ENCODE measurements at regions not wholly inside any gene's neighbourhood (a gene's known extent, or its start where the extent isn't known, plus 50 kb on each side); places are given as distances from the start of the nearest gene placed in this dataset.
"Not testable (repeated sequence)": the region's sequence is repeated elsewhere in the genome, so short reads cannot be mapped to it uniquely, and the experiment has no call there.

DNA sequence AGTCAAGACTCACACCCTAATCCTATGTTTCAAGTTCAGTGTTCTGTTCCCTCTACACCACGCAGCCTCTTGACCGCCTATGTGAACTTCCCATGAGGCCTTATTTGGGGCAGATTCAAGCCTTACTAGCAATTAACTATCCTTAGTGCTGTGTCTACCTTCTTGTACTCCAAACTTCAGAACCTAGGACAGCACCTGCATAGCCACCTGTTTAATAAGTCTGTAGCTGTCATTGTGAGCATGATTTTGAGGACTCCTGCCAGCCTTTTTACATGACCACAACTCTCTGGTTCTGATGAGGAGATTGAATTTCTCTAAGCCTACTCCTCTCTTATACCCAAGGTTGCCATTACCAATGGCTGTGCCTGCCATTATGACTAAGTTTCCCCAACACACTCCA, 50.8 kb upstream of the PCSK1 start:
- Histone ChIP-seq H3K27ac (no peak overlapping the region), H3K36me3 (no peaks in the 10 kb centered on the region), H3K9me3 (no peaks in the 10 kb centered on the region), H3K9ac (ENCODE audit: low read depth in 2 of 2, low read length in 2 of 2) (no peak overlapping the region), H3K4me1 (no peaks in the 10 kb centered on the region), H3K27me3 (no peaks in the 10 kb centered on the region), H3K4me3 (no peak overlapping the region)
- DNase-seq = no peak
- intact Hi-C loops (cut with DNase I) = no loop called here
- no peak for TF ChIP-seq CTCF (IDR thresholded peaks at IDR 0.05)

DNA sequence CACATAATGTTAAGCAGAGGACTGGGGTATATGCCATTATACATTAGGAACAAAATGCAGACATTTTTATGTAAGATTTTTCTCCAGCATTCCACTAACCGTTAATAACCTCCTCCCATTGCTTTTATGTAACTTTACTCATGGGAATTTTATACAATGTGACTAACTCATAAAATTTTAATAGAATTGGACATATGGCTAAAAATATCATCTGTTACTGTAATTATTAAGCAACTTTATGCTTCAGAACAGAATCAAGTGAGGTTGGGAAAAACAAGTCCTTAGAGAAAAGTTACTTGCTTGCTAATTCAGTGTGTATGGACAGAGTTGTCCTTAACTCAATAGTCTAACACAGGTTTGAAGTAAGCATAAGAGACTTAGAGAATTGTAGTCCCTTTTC, 54.8 kb upstream of the PCSK1 start:
- intact Hi-C loops (cut with DNase I) = no loop called here
- no peak for TF ChIP-seq CTCF (IDR thresholded peaks at IDR 0.05)
- H3K27me3 ChIP-seq = no peaks in the 10 kb centered on the region
- H3K9me3 ChIP-seq = no peaks in the 10 kb centered on the region
- H3K36me3 ChIP-seq = no peaks in the 10 kb centered on the region
- no peaks in the 10 kb centered on the region for H3K4me1 ChIP-seq
- no peak overlapping the region for H3K9ac ChIP-seq (ENCODE audit: low read depth in 2 of 2, low read length in 2 of 2)
- DNase-seq = no peak
- H3K4me3 ChIP-seq = no peak overlapping the region
- no peak overlapping the region for H3K27ac ChIP-seq

DNA sequence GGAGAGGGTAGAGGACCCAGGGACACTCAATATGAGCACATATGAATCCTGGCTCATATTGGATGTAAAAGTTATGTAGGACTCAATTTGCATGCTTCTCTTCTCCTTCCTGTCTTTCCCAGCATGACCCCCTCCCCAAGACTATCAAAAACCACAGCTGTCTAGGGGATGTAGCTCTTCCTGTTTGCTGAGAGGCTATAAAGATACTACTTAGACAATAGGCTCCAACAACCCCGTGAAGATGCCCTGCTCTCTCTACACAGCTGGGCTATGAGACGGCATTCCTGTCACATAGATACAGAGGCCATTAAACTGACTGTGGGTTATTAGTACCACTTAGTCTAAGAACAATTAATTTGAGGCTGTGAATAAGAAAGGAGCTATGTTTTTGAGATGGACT, 56.5 kb upstream of the PCSK1 start:
- H3K9ac ChIP-seq (ENCODE audit: low read depth in 2 of 2, low read length in 2 of 2) = no peak overlapping the region
- H3K27ac ChIP-seq = no peak overlapping the region
- no peak for TF ChIP-seq CTCF (IDR thresholded peaks at IDR 0.05)
- H3K36me3 ChIP-seq = no peaks in the 10 kb centered on the region
- no peaks in the 10 kb centered on the region for H3K4me1 ChIP-seq
- intact Hi-C loops (cut with DNase I) = no loop called here
- no peaks in the 10 kb centered on the region for H3K27me3 ChIP-seq
- H3K9me3 ChIP-seq = no peaks in the 10 kb centered on the region
- DNase-seq = no peak
- no peak overlapping the region for H3K4me3 ChIP-seq

DNA sequence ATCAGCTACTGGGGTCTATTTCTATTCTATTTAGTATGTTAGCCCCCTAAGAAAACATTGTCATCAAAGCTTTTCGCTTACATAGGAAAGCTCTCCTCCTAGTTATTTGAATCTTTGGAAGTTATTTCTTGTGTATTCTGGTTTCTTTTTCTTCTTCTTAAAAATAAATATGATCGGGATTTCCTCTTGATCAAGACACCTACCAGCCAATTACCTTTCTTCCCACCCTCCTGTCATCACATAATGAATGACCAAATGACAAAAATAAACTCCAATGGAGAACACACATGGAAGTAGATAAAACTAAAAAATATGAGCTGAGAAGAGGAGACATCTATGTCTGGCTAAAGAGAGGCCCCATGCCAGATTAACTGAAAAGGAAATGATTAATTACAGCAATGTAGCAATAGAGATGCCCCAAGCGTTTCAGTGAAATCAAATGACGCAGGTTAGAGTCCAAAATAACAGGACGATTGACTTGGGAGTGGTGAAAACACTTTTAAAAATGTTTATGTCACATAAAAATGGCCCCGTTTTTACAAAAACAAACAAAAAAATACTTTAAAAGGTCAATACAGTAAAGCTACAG, 59.5 kb upstream of the PCSK1 start:
- H3K9ac ChIP-seq (ENCODE audit: low read depth in 2 of 2, low read length in 2 of 2) = no peak overlapping the region
- TF ChIP-seq CTCF (IDR thresholded peaks at IDR 0.05) = no peak

DNA sequence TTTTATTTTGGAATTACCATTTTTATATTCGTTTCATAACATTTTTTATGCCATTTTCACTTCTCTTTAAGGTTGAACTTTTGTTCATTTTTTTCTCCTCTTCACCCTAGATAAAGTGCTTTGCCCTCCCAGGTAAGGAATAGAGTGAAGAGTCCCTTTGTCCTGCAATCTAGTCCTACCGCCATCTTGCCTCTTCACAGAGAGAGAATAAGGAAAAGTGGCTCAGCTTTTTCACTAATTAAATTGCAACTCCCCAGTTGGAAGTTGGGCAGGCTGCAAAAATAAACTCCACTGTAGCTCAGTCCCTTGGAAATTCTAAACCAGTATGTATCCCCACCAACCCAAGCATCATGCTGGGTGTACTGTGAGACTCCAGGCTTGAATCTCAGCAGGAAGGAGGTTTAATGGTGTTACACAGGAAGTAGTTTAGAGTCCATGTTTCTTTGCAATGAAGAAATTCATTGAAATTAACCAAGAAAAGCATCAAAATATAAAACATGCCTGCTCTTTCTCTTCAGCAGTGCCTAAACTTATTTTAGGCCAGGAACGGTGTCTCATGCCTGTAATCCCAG, 60.3 kb upstream of the PCSK1 start:
- Histone ChIP-seq H3K27me3 (no peaks in the 10 kb centered on the region), H3K4me1 (no peaks in the 10 kb centered on the region), H3K27ac (no peak overlapping the region), H3K9me3 (no peaks in the 10 kb centered on the region), H3K4me3 (no peak overlapping the region), H3K9ac (ENCODE audit: low read depth in 2 of 2, low read length in 2 of 2) (no peak overlapping the region), H3K36me3 (no peaks in the 10 kb centered on the region)
- intact Hi-C loops (cut with DNase I) = no loop called here
- no peak for TF ChIP-seq CTCF (IDR thresholded peaks at IDR 0.05)
- DNase-seq = no peak

More for the DNA sequence above, 59.5 kb upstream of the PCSK1 start:
- no peaks in the 10 kb centered on the region for H3K36me3 ChIP-seq
- H3K4me1 ChIP-seq = no peaks in the 10 kb centered on the region
- intact Hi-C loops (cut with DNase I) = no loop called here
- H3K27ac ChIP-seq = no peak overlapping the region
- no peak for DNase-seq
- no peaks in the 10 kb centered on the region for H3K9me3 ChIP-seq
- no peak overlapping the region for H3K4me3 ChIP-seq
- H3K27me3 ChIP-seq = no peaks in the 10 kb centered on the region

DNA sequence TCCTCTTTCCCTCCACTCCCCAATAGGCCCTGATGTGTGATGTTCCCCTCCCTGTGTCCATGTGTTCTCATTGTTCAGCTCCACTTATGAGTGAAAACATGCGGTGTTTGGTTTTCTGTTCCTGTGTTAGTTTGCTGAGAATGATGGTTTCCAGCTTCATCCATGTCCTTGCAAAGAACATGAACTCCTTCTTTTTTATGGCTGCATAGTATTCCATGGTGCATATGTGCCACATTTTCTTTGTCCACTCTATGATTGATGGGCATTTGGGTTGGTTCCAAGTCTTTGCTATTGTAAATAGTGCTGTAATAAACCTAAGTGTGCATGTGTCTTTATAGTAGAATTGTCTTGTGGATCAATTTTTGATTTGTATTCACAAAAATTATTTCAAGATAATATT, 62.4 kb upstream of the PCSK1 start:
- H3K9me3 ChIP-seq; H3K4me1 ChIP-seq; H3K27ac ChIP-seq; H3K36me3 ChIP-seq; DNase-seq; H3K9ac ChIP-seq (ENCODE audit: low read depth in 2 of 2, low read length in 2 of 2); H3K27me3 ChIP-seq; intact Hi-C loops (cut with DNase I); H3K4me3 ChIP-seq: not testable (repeated sequence)

- DNase-seq; H3K4me3 ChIP-seq; H3K9ac ChIP-seq (ENCODE audit: low read depth in 2 of 2, low read length in 2 of 2); H3K27me3 ChIP-seq; intact Hi-C loops (cut with DNase I); H3K27ac ChIP-seq; H3K36me3 ChIP-seq; H3K4me1 ChIP-seq; H3K9me3 ChIP-seq: not testable (repeated sequence)
Measured at GRCh38 chr5:96497027-96497426, 64.0 kb upstream of the PCSK1 start.
